ENCODE measurements at regions not wholly inside any gene's neighbourhood (a gene's known extent, or its start where the extent isn't known, plus 50 kb on each side); places are given as distances from the start of the nearest gene placed in this dataset.

DNA sequence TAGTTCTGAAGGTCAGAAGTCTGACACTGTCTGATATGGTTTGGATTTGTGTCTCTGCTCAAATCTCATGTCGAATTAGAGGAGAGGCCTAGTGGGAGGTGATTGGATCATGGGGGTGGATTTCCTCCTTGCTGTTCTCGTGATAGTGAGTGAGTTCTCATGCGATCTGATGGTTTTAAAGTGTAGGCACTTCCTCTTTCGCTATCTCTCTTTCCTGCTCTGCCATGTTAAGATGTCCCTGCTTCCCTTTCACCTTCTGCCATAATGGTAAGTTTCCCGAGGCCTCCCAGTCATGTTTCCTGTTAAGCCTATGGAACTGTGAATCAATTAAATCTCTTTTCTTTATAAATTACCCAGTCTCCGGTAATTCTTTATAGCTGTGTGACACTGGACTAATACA lies 84.1 kb upstream of the TMTC1 start:
- Mint-ChIP-seq H3K27ac (ENCODE audit: unreplicated experiment) (no peak overlapping the region), H3K4me1 (ENCODE audit: low read depth) (peaks cover 6% of the 10 kb centered on the region), H3K27me3 (ENCODE audit: low read depth) (peaks cover 12% of the 10 kb centered on the region), H3K4me3 (ENCODE audit: unreplicated experiment) (no peak overlapping the region), H3K36me3 (ENCODE audit: low read depth) (no peaks in the 10 kb centered on the region), H3K9me3 (ENCODE audit: low read depth) (peaks cover 8% of the 10 kb centered on the region)
- DNase-seq (ENCODE audit: low spot score): no peak
- TF ChIP-seq, protein P1, sequence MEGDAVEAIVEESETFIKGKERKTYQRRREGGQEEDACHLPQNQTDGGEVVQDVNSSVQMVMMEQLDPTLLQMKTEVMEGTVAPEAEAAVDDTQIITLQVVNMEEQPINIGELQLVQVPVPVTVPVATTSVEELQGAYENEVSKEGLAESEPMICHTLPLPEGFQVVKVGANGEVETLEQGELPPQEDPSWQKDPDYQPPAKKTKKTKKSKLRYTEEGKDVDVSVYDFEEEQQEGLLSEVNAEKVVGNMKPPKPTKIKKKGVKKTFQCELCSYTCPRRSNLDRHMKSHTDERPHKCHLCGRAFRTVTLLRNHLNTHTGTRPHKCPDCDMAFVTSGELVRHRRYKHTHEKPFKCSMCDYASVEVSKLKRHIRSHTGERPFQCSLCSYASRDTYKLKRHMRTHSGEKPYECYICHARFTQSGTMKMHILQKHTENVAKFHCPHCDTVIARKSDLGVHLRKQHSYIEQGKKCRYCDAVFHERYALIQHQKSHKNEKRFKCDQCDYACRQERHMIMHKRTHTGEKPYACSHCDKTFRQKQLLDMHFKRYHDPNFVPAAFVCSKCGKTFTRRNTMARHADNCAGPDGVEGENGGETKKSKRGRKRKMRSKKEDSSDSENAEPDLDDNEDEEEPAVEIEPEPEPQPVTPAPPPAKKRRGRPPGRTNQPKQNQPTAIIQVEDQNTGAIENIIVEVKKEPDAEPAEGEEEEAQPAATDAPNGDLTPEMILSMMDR (IDR thresholded peaks at IDR 0.05): no peak

DNA sequence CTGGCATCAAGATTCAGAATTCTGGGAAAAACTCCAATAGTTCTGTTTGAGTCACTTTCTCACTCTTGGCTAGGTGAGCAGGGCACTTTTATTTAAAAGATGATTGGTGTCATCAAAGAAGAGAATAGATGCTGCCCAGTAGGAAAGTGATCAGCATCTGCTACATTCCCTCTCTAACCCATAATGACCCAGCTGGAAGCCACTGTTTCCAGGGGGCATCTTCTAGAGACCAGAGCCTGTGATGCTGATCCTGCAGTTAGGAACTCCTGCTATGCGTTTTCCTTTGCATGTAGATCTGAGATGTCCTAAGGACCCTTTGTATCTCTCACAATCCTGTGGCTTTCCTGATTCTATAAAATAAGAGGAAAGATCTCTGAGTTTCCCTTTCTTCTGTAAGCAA lies 79.9 kb upstream of the TMTC1 start:
- H3K4me3 Mint-ChIP-seq (ENCODE audit: unreplicated experiment): no peak overlapping the region
- H3K4me1 Mint-ChIP-seq (ENCODE audit: low read depth): no peaks in the 10 kb centered on the region
- no peaks in the 10 kb centered on the region for H3K36me3 Mint-ChIP-seq (ENCODE audit: low read depth)
- peaks cover 8% of the 10 kb centered on the region for H3K9me3 Mint-ChIP-seq (ENCODE audit: low read depth)
- TF ChIP-seq, protein P1 (IDR thresholded peaks at IDR 0.05): no peak
- H3K27ac Mint-ChIP-seq (ENCODE audit: unreplicated experiment): no peak overlapping the region
- peaks cover 10% of the 10 kb centered on the region for H3K27me3 Mint-ChIP-seq (ENCODE audit: low read depth)
- no peak for DNase-seq (ENCODE audit: low spot score)

DNA sequence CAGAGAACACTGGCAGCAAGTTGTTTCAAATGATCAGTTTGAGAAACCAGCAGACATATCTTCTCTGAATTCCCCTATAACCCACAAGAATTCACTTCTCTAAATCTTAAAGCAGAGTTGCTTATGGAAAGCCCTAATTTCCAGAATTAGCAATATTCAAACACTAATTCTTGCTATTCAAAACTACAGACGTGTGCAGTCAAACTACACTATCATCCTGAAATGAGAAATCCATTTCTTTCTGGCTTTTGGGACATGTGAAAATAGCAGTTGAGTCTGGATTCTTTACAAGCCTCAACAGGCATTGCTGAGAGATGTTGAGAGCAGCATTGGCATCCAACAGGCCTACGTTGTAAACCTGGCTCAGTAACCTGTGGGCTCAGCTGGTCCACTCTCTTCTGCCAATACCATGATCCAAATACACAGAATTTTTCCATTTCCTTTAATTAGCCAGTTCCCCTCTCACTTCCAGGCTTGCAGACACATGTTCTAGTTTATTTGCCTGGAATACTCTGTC lies 74.6 kb upstream of the TMTC1 start:
- Mint-ChIP-seq H3K27ac (ENCODE audit: unreplicated experiment) (no peak overlapping the region), H3K4me1 (ENCODE audit: low read depth) (no peaks in the 10 kb centered on the region), H3K27me3 (ENCODE audit: low read depth) (peaks cover 4% of the 10 kb centered on the region), H3K9me3 (ENCODE audit: low read depth) (no peaks in the 10 kb centered on the region), H3K4me3 (ENCODE audit: unreplicated experiment) (no peak overlapping the region), H3K36me3 (ENCODE audit: low read depth) (no peaks in the 10 kb centered on the region)
- DNase-seq (ENCODE audit: low spot score): no peak
- TF ChIP-seq, protein P1 (IDR thresholded peaks at IDR 0.05): no peak

DNA sequence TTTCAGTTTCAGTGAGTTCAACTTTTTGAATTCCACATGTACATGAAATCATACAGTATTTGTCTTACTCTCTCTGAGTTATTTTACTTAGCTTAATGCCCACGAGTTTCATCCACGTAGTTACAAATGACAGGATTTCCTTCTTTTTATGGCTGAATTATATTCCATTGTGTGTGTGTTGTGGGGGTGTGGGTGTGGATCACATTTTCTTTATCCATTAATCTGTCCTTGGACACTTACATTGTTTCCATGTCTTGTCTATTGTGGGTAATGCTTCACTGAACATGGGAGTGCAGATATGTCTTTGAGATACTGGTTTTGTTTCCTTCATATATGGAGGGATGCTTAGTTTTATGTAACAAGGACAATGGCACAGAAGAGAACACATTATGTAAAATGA lies 63.5 kb upstream of the TMTC1 start:
- Mint-ChIP-seq H3K27me3 (ENCODE audit: low read depth) (peaks cover 5% of the 10 kb centered on the region), H3K9me3 (ENCODE audit: low read depth) (peaks cover 20% of the 10 kb centered on the region), H3K4me1 (ENCODE audit: low read depth) (no peaks in the 10 kb centered on the region), H3K4me3 (ENCODE audit: unreplicated experiment) (no peak overlapping the region), H3K36me3 (ENCODE audit: low read depth) (no peaks in the 10 kb centered on the region), H3K27ac (ENCODE audit: unreplicated experiment) (no peak overlapping the region)
- no peak for DNase-seq (ENCODE audit: low spot score)
- TF ChIP-seq, protein P1 (IDR thresholded peaks at IDR 0.05): no peak

DNA sequence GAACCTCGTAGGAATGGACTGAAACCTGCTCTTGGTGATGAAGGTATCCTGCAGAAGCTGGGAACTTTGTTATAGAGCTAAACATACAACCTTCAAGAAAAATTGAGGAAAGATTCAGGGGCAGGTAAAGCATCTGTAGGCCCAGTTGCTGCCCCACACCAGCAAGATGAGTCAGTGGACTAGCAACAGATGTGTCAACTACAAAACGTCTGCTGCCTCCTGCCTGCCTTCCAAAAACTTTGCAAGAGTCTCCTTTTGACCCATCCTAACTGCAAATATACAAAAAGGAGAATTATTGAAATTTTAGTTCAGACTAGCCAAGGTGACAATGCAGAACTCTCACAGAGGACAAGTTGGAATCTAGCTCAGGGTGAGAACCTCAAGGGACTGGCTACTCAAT lies 60.9 kb upstream of the TMTC1 start:
- TF ChIP-seq, protein P1 (IDR thresholded peaks at IDR 0.05): no peak
- Mint-ChIP-seq H3K27me3 (ENCODE audit: low read depth) (peaks cover 3% of the 10 kb centered on the region), H3K36me3 (ENCODE audit: low read depth) (no peaks in the 10 kb centered on the region), H3K4me1 (ENCODE audit: low read depth) (no peaks in the 10 kb centered on the region), H3K27ac (ENCODE audit: unreplicated experiment) (no peak overlapping the region), H3K4me3 (ENCODE audit: unreplicated experiment) (no peak overlapping the region), H3K9me3 (ENCODE audit: low read depth) (peaks cover 11% of the 10 kb centered on the region)
- no peak for DNase-seq (ENCODE audit: low spot score)
